Medulla oblongata (tissue), 1 donor: ENCODE measurements at regions not wholly inside any gene's neighbourhood (a gene's known extent, or its start where the extent isn't known, plus 50 kb on each side); places are given as distances from the start of the nearest gene placed in this dataset.

ENCODE experiments used
- DNase-seq: peaks from one replicate; pipeline ENCODE4 v3.0.0-alpha.2; 2015; ENCODE audit errors: extremely low spot score

DNA sequence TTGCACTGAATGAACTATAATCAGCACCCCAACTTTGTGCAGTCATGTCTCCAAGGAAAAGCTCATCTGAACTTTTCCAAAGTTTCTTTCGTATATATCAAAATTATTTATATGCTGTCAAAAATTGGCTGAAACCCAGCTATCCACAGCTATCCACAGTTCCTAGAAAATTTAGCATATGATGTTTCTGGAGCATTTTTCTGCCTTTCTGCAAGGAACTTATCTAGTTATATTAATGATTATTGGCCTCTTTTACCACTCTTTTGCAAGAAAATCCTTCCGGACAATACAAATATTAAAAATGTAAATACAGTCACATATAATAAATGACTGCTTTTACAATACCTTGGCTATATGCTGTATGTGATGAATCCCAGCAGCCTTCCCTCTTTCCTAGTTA, 270.2 kb downstream of the TMEM167A start:
- DNase-seq = no peak

DNA sequence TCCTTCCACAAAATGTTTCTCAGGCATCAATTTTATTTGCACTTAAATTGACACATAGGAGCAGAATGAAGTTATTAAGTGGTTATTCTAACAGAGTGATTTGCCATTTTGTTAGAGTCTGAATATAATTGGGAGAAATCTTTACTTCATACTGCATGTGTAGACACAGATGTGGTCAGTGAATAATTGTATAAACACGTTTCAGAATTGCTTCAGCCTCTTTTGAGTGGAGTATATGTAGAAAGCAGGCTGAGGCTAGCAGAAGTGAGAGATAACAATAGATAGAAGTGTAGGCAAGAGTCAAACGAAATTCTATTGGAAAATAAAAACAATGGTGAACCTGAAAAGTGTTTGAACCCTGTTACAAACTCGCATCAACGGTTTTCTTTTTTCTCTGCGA, 270.7 kb downstream of the TMEM167A start:
- DNase-seq = no peak

DNA sequence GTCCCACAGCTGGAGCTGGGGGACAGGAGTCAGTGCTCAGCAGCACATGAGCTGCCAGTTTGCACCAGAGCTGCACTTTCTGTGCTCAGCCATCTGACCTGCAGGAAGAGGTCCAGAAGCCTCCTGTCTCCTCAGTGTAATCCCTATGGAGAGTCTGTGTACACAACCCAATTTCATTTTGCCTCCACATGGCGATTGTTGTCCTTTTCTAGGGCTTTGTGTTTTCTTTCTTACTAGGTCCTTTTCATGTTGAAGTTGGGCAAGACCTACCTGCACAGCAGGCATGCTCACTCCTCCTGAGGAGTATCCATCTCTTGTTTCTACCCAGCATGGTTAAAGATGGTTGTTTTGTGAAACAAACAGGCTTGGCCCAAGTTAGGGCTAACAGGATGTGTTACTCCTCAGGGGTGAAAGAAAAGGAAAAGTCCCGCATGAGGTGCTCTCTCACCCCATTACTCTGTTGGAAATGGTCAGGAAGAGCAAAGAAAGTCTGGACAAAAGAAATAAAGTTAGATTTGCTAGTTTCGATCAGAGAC, 273.0 kb downstream of the TMEM167A start:
- DNase-seq = no peak

GRCh38 chr5:82802954-82803353, 274.2 kb downstream of the TMEM167A start:
- no peak for DNase-seq

DNA sequence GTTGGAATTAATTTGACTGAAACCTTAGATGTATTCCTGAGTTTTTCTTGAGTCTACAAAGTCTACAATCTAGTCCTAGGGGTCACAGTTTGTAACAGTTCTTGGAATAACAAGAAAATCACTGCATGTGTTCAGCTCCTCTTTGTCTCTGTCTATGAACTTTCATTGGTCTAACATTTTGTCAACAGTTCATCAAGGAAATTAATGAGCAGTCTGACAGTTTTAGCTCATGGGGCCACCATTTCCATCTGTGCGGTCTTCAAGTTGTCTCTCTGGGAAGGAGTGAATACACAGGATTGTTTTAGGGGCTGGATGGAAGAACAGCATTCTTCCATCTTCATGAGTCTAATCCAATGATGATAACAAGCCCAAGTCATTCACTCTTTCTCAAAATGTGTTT, 276.4 kb downstream of the TMEM167A start:
- no peak for DNase-seq

- no peak for DNase-seq
Observed at GRCh38 chr5:82799361-82800077, 277.7 kb downstream of the TMEM167A start.

DNA sequence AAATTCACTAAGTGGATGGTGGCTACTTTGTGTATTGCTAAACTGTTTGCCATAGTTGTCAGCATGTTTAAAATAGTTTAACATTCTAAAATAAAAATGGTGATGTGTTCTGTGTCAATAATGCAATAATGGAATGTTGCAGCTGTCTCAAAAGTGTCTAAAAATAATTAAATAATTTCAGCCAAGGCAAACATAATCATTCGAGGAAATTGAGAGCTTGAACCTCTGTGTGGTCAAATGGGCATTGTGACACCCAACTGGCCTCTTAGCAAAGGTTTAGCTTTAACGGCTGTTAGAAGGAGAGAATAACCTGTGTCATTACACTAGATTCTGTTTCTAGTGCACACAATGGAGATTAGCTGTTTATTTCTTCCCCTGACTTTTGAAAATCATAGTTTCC, 278.5 kb downstream of the TMEM167A start:
- DNase-seq = no peak

- DNase-seq = no peak
Observed at GRCh38 chr5:82796643-82797416, 280.4 kb downstream of the TMEM167A start.

- no peak for DNase-seq
Observed at GRCh38 chr5:82794876-82795275, 282.3 kb downstream of the TMEM167A start.

DNA sequence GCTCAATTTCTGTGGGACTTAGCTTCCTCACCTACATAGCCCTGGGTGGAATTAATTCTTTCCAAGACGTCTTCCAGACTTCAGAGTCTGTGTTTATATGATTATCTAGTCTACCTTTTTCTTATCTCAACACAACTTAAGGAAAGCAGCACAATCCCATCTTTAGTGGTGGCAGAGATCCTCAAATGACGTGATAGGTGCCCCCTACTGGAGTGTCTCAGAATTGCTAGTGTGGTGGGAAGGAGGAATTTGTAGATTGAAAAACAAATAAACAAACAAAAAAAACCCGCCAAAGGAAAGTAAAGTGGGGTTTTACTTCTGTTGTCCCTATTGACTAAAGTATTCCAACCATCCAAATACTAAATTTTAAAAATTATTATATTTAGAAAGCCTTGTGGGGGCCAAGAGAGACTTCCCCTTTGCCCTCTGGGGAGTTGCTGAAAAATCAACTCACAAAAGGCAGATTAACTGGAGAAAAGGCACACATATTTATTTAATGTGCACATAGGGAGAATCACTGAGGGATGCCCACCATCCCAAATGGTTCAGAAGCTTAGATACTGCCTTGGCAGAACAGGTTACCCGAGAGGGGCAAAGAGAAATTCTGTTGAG, 283.3 kb downstream of the TMEM167A start:
- DNase-seq = peak; percentile 53

GRCh38 chr5:82792096-82792495, 285.1 kb downstream of the TMEM167A start:
- DNase-seq = no peak

DNA sequence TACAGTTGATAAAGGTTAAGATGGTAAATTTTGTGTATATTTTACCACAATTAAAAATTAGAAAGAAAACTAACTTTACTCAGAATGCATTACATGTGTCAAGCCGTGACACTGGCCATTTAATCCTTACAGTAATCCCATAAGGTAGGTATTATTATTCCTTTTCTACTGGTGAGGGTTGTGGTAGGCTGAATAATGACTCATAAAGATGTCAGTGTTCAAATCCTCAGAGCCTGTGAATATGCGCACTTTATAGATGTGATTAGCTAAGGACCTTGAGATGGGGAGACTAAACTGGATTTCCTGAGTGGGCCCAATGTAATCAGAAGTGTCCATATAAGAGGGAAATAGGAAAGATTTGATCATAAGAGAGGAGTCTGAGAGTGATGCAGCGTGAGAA, 288.1 kb downstream of the TMEM167A start:
- no peak for DNase-seq

DNA sequence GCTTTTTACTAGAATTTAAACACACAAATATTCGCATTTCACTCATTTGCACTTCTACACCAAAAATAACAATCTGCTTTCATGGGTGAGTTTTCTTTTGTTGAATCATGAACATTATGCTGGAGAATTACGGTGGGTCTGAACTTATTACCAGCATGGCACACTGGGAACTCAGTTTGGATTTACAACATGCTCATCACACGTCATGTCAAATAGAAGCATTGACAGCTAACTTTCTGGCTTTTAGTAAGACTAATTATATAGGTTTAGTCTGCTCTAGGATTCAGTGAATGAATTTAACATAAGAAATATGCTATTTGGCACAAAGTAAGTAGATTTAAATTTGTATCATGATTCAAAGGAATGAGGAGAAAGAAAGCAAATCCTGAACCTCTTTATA, 290.4 kb downstream of the TMEM167A start:
- no peak for DNase-seq

- DNase-seq = no peak
Observed at GRCh38 chr5:82785882-82786509, 291.2 kb downstream of the TMEM167A start.

GRCh38 chr5:82785456-82785855, 291.7 kb downstream of the TMEM167A start:
- peak; percentile 26 for DNase-seq

- DNase-seq = no peak
Observed at GRCh38 chr5:82784521-82784920, 292.7 kb downstream of the TMEM167A start.

GRCh38 chr5:82777106-82777505, 300.1 kb downstream of the TMEM167A start:
- no peak for DNase-seq

DNA sequence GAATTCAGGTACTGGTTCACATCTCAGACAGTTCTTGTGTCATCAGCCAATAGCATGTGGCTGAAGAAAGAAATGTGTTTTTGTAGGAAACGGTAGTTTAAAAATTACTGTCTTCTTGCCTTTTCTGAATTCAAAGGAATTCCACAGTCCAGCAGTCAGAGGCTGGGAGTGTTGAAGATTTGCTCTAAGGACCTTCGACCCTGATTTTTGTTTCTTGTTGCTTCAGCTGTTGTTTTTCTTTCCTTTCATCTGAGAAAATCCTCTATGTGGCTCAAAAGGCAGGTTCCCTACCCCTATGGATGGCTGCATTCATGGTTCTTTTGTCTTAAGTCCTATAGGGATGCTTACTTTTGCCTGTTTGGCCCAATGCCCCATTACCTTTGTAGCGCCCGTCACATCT, 304.9 kb downstream of the TMEM167A start:
- no peak for DNase-seq

DNA sequence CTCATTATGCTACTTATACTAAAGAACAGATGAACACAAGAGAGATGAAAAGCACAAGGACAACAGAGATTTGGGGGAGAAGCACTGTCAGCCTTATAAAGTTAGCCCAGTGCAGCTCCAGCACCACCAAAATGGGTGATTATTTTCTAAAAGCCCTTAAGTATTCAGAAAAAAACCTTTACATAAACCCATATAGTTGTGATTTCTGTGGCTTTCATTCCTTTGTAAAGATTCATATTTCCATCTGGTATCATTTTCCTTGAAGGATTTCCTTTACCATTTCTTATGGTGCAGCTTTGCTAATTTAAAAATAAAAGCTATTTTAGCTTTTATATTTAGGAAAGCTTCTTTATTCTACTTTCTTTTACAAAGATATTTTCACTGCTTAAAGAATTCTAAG, 311.0 kb downstream of the TMEM167A start:
- DNase-seq = no peak

DNA sequence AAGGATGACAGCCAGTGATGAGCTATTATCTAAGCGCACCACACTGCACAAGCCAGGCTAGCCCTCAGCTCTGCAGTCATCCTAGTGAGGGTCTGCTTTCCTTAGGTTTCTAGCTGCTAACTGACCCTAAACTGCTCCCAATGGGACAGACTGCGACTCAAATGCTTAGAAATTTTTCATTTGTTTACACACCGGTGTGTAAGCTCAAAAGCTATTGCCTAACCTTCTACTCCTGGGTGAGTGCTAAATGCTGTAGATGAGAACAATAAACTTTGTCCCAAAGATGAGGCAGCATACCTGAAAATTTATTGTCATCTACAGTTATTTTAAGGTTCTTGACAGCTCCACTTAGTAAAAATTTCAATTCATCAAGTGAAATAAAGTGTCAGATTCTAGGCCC, 311.4 kb downstream of the TMEM167A start:
- DNase-seq = no peak

GRCh38 chr5:82760856-82761255, 316.3 kb downstream of the TMEM167A start:
- DNase-seq = no peak

GRCh38 chr5:82758881-82759280, 318.3 kb downstream of the TMEM167A start:
- DNase-seq = no peak
